Colon (tissue), 2 donors: ENCODE measurements at regions not wholly inside any gene's neighbourhood (a gene's known extent, or its start where the extent isn't known, plus 50 kb on each side); places are given as distances from the start of the nearest gene placed in this dataset.

Experiments used
- FAIRE-seq: peaks from 2 replicates; lab custom pipeline; 2012; peaks lifted over from hg19 to GRCh38; lab: Jason Lieb, UNC
- donor health status: control.
- donor health status: control.

- no peak for FAIRE-seq
These were observed 827.5 kb upstream of the SALL3 start for GRCh38 chr18:78151948-78152725.

DNA sequence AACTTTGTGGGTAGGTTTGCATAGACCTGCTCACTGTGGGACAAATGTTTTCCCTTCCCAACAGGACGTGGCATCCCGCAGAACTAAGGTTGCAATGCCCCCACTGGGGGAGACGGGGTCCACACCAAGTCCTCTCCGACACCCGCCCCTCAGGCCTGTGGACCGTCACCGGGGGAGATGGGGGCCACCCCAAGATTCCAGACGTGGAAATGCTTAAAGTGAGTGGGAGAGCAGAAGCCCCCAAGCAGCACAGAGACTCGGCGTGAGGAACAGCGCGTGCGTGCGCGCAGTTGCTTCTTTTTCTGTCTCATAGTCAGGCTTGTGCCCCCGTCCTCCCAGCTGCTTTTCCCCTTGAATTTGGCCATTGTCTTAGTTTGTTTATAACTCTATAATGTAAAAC lies 826.3 kb upstream of the SALL3 start:
- FAIRE-seq: no peak

DNA sequence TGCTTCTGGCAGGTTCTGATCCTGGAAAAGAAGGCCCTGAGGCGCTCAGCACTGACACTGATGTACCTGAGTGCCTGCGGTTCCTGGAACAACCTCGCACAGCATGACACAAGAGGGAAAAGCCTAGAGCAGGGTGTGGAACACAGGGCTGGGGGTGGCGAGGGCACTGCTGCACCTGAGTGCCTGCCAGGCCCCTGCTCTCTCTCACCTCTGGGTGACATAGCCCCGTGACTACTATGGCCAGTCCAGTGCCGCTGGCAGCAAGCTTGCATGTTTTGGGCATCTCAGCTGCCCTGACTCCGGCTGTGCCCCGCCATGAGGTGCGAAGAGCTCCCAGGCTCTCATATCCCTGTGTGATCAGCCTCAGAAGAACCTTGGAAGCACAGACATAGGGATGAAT lies 825.2 kb upstream of the SALL3 start:
- no peak for FAIRE-seq

DNA sequence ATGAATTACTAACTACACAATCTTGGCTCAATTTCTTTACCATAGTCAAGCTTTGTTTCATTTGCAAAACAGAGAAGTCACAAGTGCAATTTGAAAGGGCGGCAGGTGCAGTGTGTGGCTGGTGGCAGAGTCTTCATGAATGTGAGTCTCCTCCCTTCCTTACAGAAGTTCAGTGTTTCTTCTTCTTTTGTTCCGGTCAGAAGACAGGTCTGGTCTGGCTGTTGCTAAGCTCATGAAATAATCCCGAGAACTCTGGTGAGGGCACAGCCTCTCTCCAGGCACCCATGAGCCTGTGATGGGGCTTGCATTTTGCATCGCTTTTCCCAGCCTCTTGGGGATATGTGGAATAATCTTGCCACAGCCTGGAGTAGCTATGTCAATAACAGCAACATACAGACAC lies 824.8 kb upstream of the SALL3 start:
- no peak for FAIRE-seq

GRCh38 chr18:78156466-78156865 lies 823.2 kb upstream of the SALL3 start:
- no peak for FAIRE-seq

- no peak for FAIRE-seq
These were observed 820.7 kb upstream of the SALL3 start for GRCh38 chr18:78158943-78159342.

- FAIRE-seq: no peak
These were observed 820.2 kb upstream of the SALL3 start for GRCh38 chr18:78159397-78159796.

GRCh38 chr18:78160961-78161656 lies 818.5 kb upstream of the SALL3 start:
- no peak for FAIRE-seq

GRCh38 chr18:78165525-78165924 lies 814.1 kb upstream of the SALL3 start:
- FAIRE-seq: no peak

DNA sequence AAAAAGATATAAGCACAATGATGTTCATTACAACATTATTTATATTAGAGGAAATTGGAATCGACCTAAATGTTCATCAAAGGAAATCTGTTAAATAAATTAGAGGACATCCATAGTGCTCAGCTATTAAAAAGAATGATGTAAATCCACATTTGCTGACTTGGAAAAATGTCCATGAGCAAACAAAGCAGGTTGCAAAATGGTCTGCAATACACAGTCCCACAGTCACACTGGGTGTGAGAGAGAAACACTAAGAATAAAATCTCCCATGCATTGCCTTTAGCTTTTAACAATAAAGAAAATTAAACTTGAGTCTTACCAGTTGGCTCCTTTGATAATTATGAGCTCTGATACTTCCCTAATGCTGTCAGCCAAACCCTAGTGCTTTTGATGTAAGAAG lies 811.1 kb upstream of the SALL3 start:
- FAIRE-seq: no peak

DNA sequence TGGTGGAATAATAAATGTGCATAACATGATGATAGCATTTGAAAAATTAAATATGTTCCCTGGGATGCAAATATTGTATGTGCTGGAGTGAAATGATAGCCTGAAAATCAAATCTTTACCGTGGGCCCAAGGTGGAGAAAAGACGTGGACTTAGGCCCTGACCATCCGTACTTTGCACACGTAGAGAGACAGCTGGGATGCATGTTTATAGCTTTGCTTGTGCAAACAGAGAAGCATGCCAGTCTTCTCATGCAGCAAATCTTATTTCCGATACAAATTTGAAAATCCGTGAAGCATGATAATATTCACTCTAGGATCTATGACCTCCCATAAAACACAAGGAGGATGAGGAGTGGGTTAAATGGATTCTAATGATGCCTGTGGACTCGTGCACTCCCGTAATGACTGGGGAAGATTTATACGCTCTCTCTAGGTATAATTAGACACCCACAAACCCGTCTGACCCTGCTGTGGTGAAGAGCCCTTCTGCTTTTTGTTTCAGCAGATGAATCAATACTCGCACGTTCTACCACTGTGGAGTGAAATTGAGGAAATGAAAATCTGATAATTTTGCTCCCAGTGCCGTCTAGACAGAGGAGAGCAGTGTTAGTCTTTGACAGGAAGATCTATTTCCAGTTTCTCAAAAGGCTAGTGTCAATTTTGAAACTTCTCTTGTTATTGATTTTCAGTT lies 810.3 kb upstream of the SALL3 start:
- FAIRE-seq: no peak

DNA sequence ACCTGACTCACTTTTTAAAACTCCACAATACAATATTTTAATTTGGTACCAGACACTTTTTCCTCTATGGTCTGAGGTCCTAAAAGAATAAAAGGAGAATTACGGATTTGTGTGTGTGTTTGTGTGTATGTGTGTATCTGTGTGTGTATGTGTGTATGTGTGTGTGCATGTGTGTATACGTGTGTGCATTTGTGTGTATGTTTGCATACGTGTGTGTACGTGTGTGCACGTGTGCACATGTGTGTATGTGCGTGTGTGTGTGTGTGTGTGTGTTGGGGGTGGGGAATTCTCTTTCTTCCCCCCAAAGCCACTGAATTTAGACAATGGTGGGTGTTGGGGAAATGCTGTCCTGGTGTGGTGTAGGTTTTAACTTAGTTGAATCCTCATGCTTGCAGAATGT lies 807.7 kb upstream of the SALL3 start:
- FAIRE-seq: no peak

DNA sequence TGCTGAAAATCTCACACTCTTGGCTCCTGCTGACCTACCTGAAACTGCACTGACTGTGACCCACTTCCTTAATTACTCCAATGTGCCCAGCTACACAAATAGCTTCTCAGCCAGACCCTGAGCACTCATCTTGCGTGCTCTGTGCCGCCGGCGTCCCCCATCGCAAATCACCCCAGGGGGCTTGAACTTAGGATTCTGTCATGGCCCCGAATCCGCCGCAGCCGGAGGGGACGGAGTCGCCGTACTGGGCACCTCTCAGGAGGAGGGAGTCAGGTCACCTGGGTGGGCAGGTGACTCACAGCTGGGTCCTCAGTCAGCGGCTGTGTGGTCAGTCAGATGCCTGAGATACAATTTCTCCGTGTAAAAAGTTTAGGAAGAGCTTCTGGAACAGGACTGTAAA lies 804.9 kb upstream of the SALL3 start:
- no peak for FAIRE-seq

GRCh38 chr18:78178812-78179211 lies 800.8 kb upstream of the SALL3 start:
- no peak for FAIRE-seq

GRCh38 chr18:78180741-78181140 lies 798.9 kb upstream of the SALL3 start:
- FAIRE-seq: no peak

DNA sequence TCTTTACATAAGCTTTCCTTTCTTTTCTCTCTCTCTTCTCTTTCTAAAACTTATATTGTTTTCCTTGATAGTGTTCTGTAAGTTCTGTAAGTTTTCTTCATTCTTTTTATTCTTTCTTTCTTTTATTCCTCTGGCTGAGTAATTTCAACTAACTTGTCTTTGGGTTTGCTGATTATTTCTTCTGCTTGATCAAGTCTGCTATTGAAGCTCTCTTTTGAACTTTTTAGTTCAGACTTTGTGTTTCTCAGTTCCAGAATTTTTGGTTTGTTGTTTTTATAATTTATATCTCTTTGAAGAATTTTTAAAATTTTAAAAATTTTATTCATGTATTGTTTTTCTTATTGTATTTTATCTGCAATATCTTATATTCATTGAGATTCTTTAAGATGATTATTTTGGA lies 795.8 kb upstream of the SALL3 start:
- FAIRE-seq: peak; percentile 38

DNA sequence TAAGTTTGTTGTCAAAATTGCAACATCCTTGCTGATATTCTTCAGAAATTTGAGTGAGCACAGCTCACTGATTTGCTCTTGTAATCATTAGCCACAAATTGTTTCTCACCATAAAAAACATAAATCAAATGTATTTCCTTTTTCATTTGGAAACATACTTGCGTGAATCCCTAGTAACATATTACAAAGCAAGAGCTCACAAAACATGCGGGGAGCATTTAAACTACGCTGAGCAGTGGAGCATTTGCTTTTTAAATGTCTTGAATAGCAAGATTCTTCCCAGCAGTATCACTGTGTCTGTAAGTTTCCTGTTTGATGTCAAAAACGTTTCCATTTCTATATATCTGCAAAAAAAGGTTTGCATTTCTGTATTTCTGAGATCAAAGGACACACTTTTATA lies 788.3 kb upstream of the SALL3 start:
- FAIRE-seq: no peak

- no peak for FAIRE-seq
These were observed 787.6 kb upstream of the SALL3 start for GRCh38 chr18:78192054-78192453.

DNA sequence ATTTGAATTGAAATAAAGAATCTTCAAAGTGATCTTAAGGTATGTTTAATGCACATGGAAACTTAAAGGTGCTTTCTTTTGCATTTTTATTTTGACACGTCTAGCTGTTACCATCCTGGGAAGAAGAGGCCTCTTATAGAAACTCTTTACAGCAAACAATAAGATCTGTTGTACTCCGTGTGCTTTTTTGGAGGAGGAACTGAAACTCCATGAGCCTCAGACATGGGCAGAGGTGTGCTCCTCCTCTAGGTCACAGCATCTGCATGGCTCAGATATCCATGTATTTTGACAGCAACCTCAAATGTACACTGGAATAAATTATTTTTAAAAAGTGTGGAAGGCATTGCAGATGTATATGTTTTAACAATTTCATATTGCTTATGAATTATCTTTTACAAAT lies 783.3 kb upstream of the SALL3 start:
- no peak for FAIRE-seq

DNA sequence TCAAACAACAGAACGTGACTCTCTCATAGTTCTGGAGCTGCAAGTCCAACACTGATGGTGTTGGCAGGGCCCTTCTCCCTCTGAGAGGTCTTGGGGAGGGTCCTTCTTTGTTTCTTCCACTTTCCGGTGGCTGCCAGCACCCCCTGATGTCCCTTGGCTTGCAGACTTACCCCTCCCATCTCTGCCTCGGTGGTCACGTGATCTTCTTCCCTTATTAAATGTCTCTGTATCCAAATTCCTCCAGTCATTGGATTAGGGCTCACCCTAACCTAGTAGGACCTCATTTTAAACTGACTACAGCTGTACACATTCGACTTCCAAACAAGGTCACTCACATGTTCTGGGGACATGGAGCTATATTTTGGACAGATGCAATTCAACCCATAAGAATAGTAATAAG lies 780.6 kb upstream of the SALL3 start:
- FAIRE-seq: no peak

GRCh38 chr18:78199611-78200010 lies 780.0 kb upstream of the SALL3 start:
- no peak for FAIRE-seq

DNA sequence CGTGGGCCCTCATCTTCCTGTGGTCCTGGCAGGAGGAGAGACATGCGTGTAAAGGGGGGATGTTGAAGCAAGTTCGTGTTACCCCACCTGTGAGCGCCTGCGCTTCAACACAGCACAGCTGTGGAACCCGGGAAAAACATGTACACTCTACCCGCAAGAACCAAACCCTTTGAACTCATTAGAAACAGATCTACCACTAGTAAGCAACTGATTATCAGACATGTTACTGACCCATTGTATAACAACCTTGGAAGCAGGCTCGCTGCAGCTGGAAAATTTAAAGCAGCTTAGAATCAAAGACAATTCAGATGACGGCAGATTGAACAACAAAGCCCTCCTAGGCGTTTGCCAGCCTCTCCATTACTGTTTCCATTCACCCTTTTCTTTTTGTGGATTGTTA lies 771.7 kb upstream of the SALL3 start:
- FAIRE-seq: no peak

DNA sequence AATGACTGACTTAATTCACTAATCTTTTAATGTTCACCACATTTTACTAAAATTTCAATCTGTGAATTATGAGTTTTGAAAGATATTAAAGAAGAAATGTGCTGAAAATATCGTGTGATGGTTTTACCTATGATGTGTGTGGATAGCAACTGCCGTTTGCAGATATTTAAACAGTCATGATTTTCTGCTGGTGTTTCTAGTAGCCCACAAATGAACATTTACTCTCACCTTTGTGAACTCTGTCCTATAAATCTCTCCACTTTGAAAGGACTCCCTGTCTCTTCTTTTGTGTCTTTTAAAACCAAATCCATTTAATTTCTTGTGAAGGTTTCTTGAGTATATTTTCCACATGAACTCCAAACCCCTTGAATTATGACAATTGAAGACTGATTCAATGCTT lies 771.2 kb upstream of the SALL3 start:
- FAIRE-seq: no peak
